Smooth muscle cell (in vitro differentiated cells): ENCODE measurements at regions not wholly inside any gene's neighbourhood (a gene's known extent, or its start where the extent isn't known, plus 50 kb on each side); places are given as distances from the start of the nearest gene placed in this dataset.

Experiments used
- DNase-seq: peaks from one replicate; lab custom pipeline; 2025; ENCODE audit not compliant: unreplicated experiment; lab: John Stamatoyannopoulos, UW
- H2AFZ ChIP-seq: fragments of 200-600 bp; sonication (generic); 2 replicates; pipeline ENCODE4 v1.6.0; 2016; ENCODE audit warnings: antibody characterized with exemption, low read depth, mild to moderate bottlenecking
- H3F3A ChIP-seq: fragments of 200-600 bp; sonication (generic); 2 replicates; pipeline ENCODE4 v1.6.0; 2017; ENCODE audit warnings: antibody characterized with exemption, low read depth
- H3K27ac ChIP-seq: fragments of 200-600 bp; sonication (generic); 2 replicates; pipeline ENCODE4 v1.5.1; 2016; ENCODE audit warnings: low read depth, mild to moderate bottlenecking
- H3K27me3 ChIP-seq: fragments of 200-600 bp; sonication (generic); 2 replicates; pipeline ENCODE4 v1.6.1; 2016; ENCODE audit warnings: low read depth, mild to moderate bottlenecking
- H3K36me3 ChIP-seq: fragments of 200-600 bp; sonication (generic); 2 replicates; pipeline ENCODE4 v1.5.1; 2016; ENCODE audit warnings: low read depth
- H3K4me1 ChIP-seq: fragments of 200-600 bp; sonication (generic); 2 replicates; pipeline ENCODE4 v1.5.1; 2016; ENCODE audit warnings: low read depth
- H3K4me2 ChIP-seq: fragments of 200-600 bp; sonication (generic); 2 replicates; pipeline ENCODE4 v1.6.0; 2016; ENCODE audit warnings: mild to moderate bottlenecking
- H3K4me3 ChIP-seq: fragments of 200-600 bp; sonication (generic); 2 replicates; pipeline ENCODE4 v1.5.1; 2016; ENCODE audit warnings: mild to moderate bottlenecking
- H3K79me2 ChIP-seq: fragments of 200-600 bp; sonication (generic); 2 replicates; pipeline ENCODE4 v1.6.0; 2016; ENCODE audit warnings: low read depth, mild to moderate bottlenecking
- H3K9ac ChIP-seq: fragments of 200-600 bp; sonication (generic); 2 replicates; pipeline ENCODE4 v1.6.0; 2016; ENCODE audit warnings: low read depth
- H3K9me3 ChIP-seq: fragments of 200-600 bp; sonication (generic); replicated peaks from 2 replicates; pipeline ENCODE4 v1.5.1; 2016; ENCODE audit warnings: low read depth
- H4K20me1 ChIP-seq: fragments of 200-600 bp; sonication (generic); 2 replicates; pipeline ENCODE4 v1.6.0; 2016; ENCODE audit warnings: low read depth
- CTCF ChIP-seq: fragments of 200-600 bp; sonication (generic); IDR thresholded peaks from 2 replicates; pipeline ENCODE4 v1.5.1; 2017; ENCODE audit warnings: borderline replicate concordance, mild to moderate bottlenecking, antibody characterized with exemption; ENCODE audit not compliant: insufficient read depth, poor library complexity, severe bottlenecking
- WGBS: methylation state at CpG from one replicate; pipeline ENCODE4 v1.1.7; 2016; ENCODE audit warnings: low lambda C conversion rate; 5-methylcytosine and 5-hydroxymethylcytosine counted together

DNA sequence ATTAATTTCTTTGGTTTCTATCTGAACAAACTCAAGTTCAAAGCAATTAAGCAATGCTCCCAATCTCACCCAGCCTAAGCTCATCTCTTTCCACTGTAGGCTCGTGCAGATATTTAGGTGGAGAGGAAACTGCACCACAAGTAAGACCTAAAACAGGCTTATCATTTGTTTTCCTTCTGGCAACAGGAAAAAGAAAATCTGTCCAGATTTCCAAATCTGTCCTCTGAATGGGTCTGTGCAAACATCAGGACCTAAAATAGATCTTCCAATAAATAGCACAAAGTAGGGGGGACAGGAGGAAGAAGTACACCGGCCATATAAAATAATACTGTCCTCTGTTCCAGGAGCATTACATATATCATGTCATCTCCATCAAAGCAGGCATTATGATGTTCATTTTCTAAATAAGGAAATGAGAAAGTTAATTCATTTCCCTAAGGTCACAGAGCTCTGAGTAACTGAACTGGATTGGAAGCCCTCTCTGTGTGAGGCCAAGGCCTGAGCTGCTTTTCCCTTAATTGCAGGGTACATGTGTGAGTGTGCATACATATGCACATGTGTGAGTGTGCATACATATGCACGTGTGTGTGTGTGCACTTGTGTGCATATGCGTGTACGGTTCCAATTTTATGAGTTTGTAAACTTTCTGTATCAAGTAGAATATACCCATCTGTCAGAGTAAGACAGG is 92.8 kb upstream of the PARD3 start:
- Histone ChIP-seq H3K27ac (peak overlapping the region; percentile 50), H2AFZ (no peak overlapping the region), H3K27me3 (no peaks in the 10 kb centered on the region), H3K4me3 (no peak overlapping the region), H3K9ac (no peak overlapping the region), H4K20me1 (no peaks in the 10 kb centered on the region), H3K4me1 (peaks cover 6% of the 10 kb centered on the region), H3F3A (peaks cover 7% of the 10 kb centered on the region), H3K4me2 (peak overlapping the region; percentile 35), H3K9me3 (no peaks in the 10 kb centered on the region), H3K79me2 (no peaks in the 10 kb centered on the region), H3K36me3 (no peaks in the 10 kb centered on the region)
- no peak for TF ChIP-seq CTCF
- no peak for DNase-seq
- WGBS, result 77% methylated on average over 5 of the region's 5 CpGs

DNA sequence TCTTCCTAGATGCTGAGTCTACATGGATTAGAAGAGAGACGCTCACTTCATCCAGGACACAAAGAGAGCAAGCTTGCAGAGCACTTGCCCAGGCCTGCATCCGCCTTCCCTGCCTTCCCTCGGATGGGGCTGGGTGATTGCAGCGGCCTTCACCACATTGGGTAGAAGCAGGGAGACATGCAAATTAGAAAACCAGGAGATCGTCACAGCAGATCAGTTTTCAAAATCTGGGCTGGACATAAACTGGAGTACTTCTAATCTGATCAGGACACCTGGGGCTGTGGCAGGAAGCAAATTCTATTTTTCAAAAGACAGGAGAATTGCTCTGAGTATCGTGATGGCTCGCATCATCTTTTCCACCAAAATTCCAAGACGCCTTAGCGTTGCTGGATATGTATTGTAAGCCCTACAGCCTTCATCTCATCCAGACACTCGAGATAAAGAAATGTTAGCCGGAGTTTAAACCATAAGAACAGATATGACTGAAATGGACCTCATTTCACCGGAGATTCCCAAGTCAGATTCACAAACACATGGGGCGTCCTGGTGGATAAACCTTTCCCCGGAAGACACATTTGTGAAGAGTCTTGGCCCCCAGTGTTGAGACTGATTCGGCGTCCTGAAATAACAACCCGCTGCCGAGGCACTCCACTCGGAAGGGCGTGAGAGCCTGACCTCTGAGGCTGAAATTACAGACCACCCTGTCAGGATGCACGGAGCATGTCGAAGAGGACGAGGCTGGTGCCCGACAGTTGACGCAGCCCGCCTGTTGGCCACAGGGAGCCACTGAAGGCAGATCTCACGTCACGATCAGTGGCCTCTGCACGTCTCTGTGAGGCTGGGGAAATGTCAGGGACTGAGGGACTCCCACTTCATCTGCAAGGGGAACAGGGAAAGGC is 91.2 kb upstream of the PARD3 start:
- H3K79me2 ChIP-seq, result no peaks in the 10 kb centered on the region
- H3K27ac ChIP-seq, result no peak overlapping the region
- no peaks in the 10 kb centered on the region for H4K20me1 ChIP-seq
- peaks cover 6% of the 10 kb centered on the region for H3K4me1 ChIP-seq
- no peak overlapping the region for H3K9ac ChIP-seq
- DNase-seq, result no peak
- peaks cover 7% of the 10 kb centered on the region for H3F3A ChIP-seq
- no peak overlapping the region for H3K4me2 ChIP-seq
- no peaks in the 10 kb centered on the region for H3K36me3 ChIP-seq
- WGBS, result 87% methylated on average over 29 of the region's 29 CpGs
- no peak overlapping the region for H3K4me3 ChIP-seq
- no peaks in the 10 kb centered on the region for H3K27me3 ChIP-seq
- TF ChIP-seq CTCF, result no peak
- H2AFZ ChIP-seq, result no peak overlapping the region
- H3K9me3 ChIP-seq, result no peaks in the 10 kb centered on the region

GRCh38 chr10:34905200-34905927 is 90.3 kb upstream of the PARD3 start:
- H3K4me1 ChIP-seq, result peaks cover 6% of the 10 kb centered on the region
- no peak overlapping the region for H3K27ac ChIP-seq

More at GRCh38 chr10:34905200-34905927, 90.3 kb upstream of the PARD3 start:
- no peak overlapping the region for H3K4me3 ChIP-seq
- H3F3A ChIP-seq, result peaks cover 7% of the 10 kb centered on the region
- no peak overlapping the region for H3K4me2 ChIP-seq
- no peak for TF ChIP-seq CTCF
- H3K36me3 ChIP-seq, result no peaks in the 10 kb centered on the region
- H2AFZ ChIP-seq, result no peak overlapping the region
- H3K9ac ChIP-seq, result no peak overlapping the region
- DNase-seq, result no peak
- 72% methylated on average over 9 of the region's 9 CpGs for WGBS
- H4K20me1 ChIP-seq, result no peaks in the 10 kb centered on the region
- H3K27me3 ChIP-seq, result no peaks in the 10 kb centered on the region
- no peaks in the 10 kb centered on the region for H3K79me2 ChIP-seq
- H3K9me3 ChIP-seq, result no peaks in the 10 kb centered on the region
